ENCODE measurements at regions not wholly inside any gene's neighbourhood (a gene's known extent, or its start where the extent isn't known, plus 50 kb on each side); places are given as distances from the start of the nearest gene placed in this dataset.
"Not testable (repeated sequence)": the region's sequence is repeated elsewhere in the genome, so short reads cannot be mapped to it uniquely, and the experiment has no call there.

GRCh38 chr16:73107371-73107770 is 59.4 kb upstream of the ZFHX3 start:
- Histone ChIP-seq H3K4me2 (ENCODE audit: low read length, poor library complexity, severe bottlenecking) (no peak overlapping the region), H3K23ac (ENCODE audit: low read length in 2 of 2) (no peak overlapping the region), H3K4me1 (ENCODE audit: control insufficient read depth, insufficient read depth, low read depth, low read length) (no peaks in the 10 kb centered on the region), H3K27me3 (ENCODE audit: control insufficient read depth in 1 of 2, insufficient read depth in 1 of 2, low read length in 2 of 2) (peaks cover 0 to 3% of the 10 kb centered on the region in 2 experiments), H3K36me3 (ENCODE audit: control insufficient read depth in 1 of 2, insufficient read depth in 2 of 2, low read depth in 1 of 2, low read length in 2 of 2) (no peaks in the 10 kb centered on the region), H3K9ac (ENCODE audit: low read length) (no peak overlapping the region), H2BK120ac (ENCODE audit: low read depth, low read length) (no peak overlapping the region), H3K27ac (ENCODE audit: low read length, poor library complexity, severe bottlenecking) (no peak overlapping the region), H3K4ac (ENCODE audit: low read depth in 1 of 2, low read length in 2 of 2) (no peak overlapping the region), H4K8ac (ENCODE audit: low read length) (no peak overlapping the region), H3K4me3 (ENCODE audit: insufficient read depth in 1 of 2, low read depth in 1 of 2, low read length in 2 of 2) (no peak overlapping the region), H4K91ac (ENCODE audit: low read length) (no peak overlapping the region), H3K9me3 (ENCODE audit: control insufficient read depth, low read length) (no peaks in the 10 kb centered on the region), H3K79me1 (replicated peaks; ENCODE audit: low read length, poor library complexity, severe bottlenecking) (no peaks in the 10 kb centered on the region), H3K18ac (ENCODE audit: low read depth in 1 of 2, low read length in 2 of 2) (no peak overlapping the region), H2AK5ac (ENCODE audit: low read length, severe bottlenecking) (no peak overlapping the region), H2BK5ac (ENCODE audit: low read depth, low read length, poor library complexity, severe bottlenecking) (no peak overlapping the region), H2AFZ (ENCODE audit: low read depth, low read length) (no peak overlapping the region), H2BK15ac (ENCODE audit: low read depth, poor library complexity, severe bottlenecking) (no peak overlapping the region), H2BK12ac (ENCODE audit: low read length in 2 of 2) (no peak overlapping the region), H3K14ac (ENCODE audit: low read length in 2 of 2) (no peak overlapping the region)
- WGBS: 96% methylated on average over 4 of the region's 4 CpGs
- DNase-seq: no peak

- WGBS: 73% methylated on average over 4 of the region's 6 CpGs
Measured at GRCh38 chr16:73106329-73107034, 58.6 kb upstream of the ZFHX3 start.

GRCh38 chr16:73101568-73101967 is 53.6 kb upstream of the ZFHX3 start:
- no peak overlapping the region for H3K18ac ChIP-seq (ENCODE audit: low read depth in 1 of 2, low read length in 2 of 2)
- H3K79me1 ChIP-seq (replicated peaks; ENCODE audit: low read length, poor library complexity, severe bottlenecking): no peaks in the 10 kb centered on the region
- H3K27me3 ChIP-seq (ENCODE audit: control insufficient read depth in 1 of 2, insufficient read depth in 1 of 2, low read length in 2 of 2): no peaks in the 10 kb centered on the region
- no peak overlapping the region for H3K4me3 ChIP-seq (ENCODE audit: insufficient read depth in 1 of 2, low read depth in 1 of 2, low read length in 2 of 2)
- H2AK5ac ChIP-seq (ENCODE audit: low read length, severe bottlenecking): no peak overlapping the region
- no peak overlapping the region for H2AFZ ChIP-seq (ENCODE audit: low read depth, low read length)
- H2BK12ac ChIP-seq (ENCODE audit: low read length in 2 of 2): no peak overlapping the region
- H2BK15ac ChIP-seq (ENCODE audit: low read depth, poor library complexity, severe bottlenecking): no peak overlapping the region
- H3K9ac ChIP-seq (ENCODE audit: low read length): no peak overlapping the region
- H3K4ac ChIP-seq (ENCODE audit: low read depth in 1 of 2, low read length in 2 of 2): no peak overlapping the region
- H3K14ac ChIP-seq (ENCODE audit: low read length in 2 of 2): no peak overlapping the region
- H3K4me2 ChIP-seq (ENCODE audit: low read length, poor library complexity, severe bottlenecking): no peak overlapping the region
- H4K91ac ChIP-seq (ENCODE audit: low read length): no peak overlapping the region
- no peaks in the 10 kb centered on the region for H3K4me1 ChIP-seq (ENCODE audit: control insufficient read depth, insufficient read depth, low read depth, low read length)
- H3K27ac ChIP-seq (ENCODE audit: low read length, poor library complexity, severe bottlenecking): no peak overlapping the region
- DNase-seq: no peak
- H4K8ac ChIP-seq (ENCODE audit: low read length): no peak overlapping the region
- H3K9me3 ChIP-seq (ENCODE audit: control insufficient read depth, low read length): no peaks in the 10 kb centered on the region
- H3K36me3 ChIP-seq (ENCODE audit: control insufficient read depth in 1 of 2, insufficient read depth in 2 of 2, low read depth in 1 of 2, low read length in 2 of 2): no peaks in the 10 kb centered on the region
- no peak overlapping the region for H3K23ac ChIP-seq (ENCODE audit: low read length in 2 of 2)
- H2BK120ac ChIP-seq (ENCODE audit: low read depth, low read length): no peak overlapping the region
- WGBS: 87% methylated on average over 5 of the region's 5 CpGs
- no peak overlapping the region for H2BK5ac ChIP-seq (ENCODE audit: low read depth, low read length, poor library complexity, severe bottlenecking)

More at GRCh38 chr16:73106329-73107034, 58.6 kb upstream of the ZFHX3 start:
- Histone ChIP-seq H3K4ac (ENCODE audit: low read depth in 1 of 2, low read length in 2 of 2) (no peak overlapping the region), H4K91ac (ENCODE audit: low read length) (no peak overlapping the region), H2BK12ac (ENCODE audit: low read length in 2 of 2) (no peak overlapping the region), H2AK5ac (ENCODE audit: low read length, severe bottlenecking) (no peak overlapping the region), H3K18ac (ENCODE audit: low read depth in 1 of 2, low read length in 2 of 2) (no peak overlapping the region), H3K27ac (ENCODE audit: low read length, poor library complexity, severe bottlenecking) (no peak overlapping the region), H4K8ac (ENCODE audit: low read length) (no peak overlapping the region), H3K27me3 (ENCODE audit: control insufficient read depth in 1 of 2, insufficient read depth in 1 of 2, low read length in 2 of 2) (peaks cover 0 to under 1% of the 10 kb centered on the region in 2 experiments), H3K23ac (ENCODE audit: low read length in 2 of 2) (no peak overlapping the region), H2AFZ (ENCODE audit: low read depth, low read length) (no peak overlapping the region), H3K36me3 (ENCODE audit: control insufficient read depth in 1 of 2, insufficient read depth in 2 of 2, low read depth in 1 of 2, low read length in 2 of 2) (no peaks in the 10 kb centered on the region), H3K14ac (ENCODE audit: low read length in 2 of 2) (no peak overlapping the region), H2BK5ac (ENCODE audit: low read depth, low read length, poor library complexity, severe bottlenecking) (no peak overlapping the region), H2BK15ac (ENCODE audit: low read depth, poor library complexity, severe bottlenecking) (no peak overlapping the region), H3K4me2 (ENCODE audit: low read length, poor library complexity, severe bottlenecking) (no peak overlapping the region), H3K4me1 (ENCODE audit: control insufficient read depth, insufficient read depth, low read depth, low read length) (no peaks in the 10 kb centered on the region), H3K9ac (ENCODE audit: low read length) (no peak overlapping the region), H3K9me3 (ENCODE audit: control insufficient read depth, low read length) (no peaks in the 10 kb centered on the region), H2BK120ac (ENCODE audit: low read depth, low read length) (no peak overlapping the region), H3K79me1 (replicated peaks; ENCODE audit: low read length, poor library complexity, severe bottlenecking) (no peaks in the 10 kb centered on the region), H3K4me3 (ENCODE audit: insufficient read depth in 1 of 2, low read depth in 1 of 2, low read length in 2 of 2) (no peak overlapping the region)
- no peak for DNase-seq

GRCh38 chr16:73099601-73100000 is 51.7 kb upstream of the ZFHX3 start:
- H4K8ac ChIP-seq (ENCODE audit: low read length); DNase-seq; H3K4me3 ChIP-seq (ENCODE audit: insufficient read depth in 1 of 2, low read depth in 1 of 2, low read length in 2 of 2); H2BK5ac ChIP-seq (ENCODE audit: low read depth, low read length, poor library complexity, severe bottlenecking); H2AK5ac ChIP-seq (ENCODE audit: low read length, severe bottlenecking); H2BK120ac ChIP-seq (ENCODE audit: low read depth, low read length); H3K36me3 ChIP-seq (ENCODE audit: control insufficient read depth in 1 of 2, insufficient read depth in 2 of 2, low read depth in 1 of 2, low read length in 2 of 2); H3K4me1 ChIP-seq (ENCODE audit: control insufficient read depth, insufficient read depth, low read depth, low read length); H3K9ac ChIP-seq (ENCODE audit: low read length); H4K91ac ChIP-seq (ENCODE audit: low read length); H3K27ac ChIP-seq (ENCODE audit: low read length, poor library complexity, severe bottlenecking); H3K23ac ChIP-seq (ENCODE audit: low read length in 2 of 2); H3K14ac ChIP-seq (ENCODE audit: low read length in 2 of 2); H3K4me2 ChIP-seq (ENCODE audit: low read length, poor library complexity, severe bottlenecking); H2AFZ ChIP-seq (ENCODE audit: low read depth, low read length); H3K79me1 ChIP-seq (replicated peaks; ENCODE audit: low read length, poor library complexity, severe bottlenecking); H3K4ac ChIP-seq (ENCODE audit: low read depth in 1 of 2, low read length in 2 of 2); H3K18ac ChIP-seq (ENCODE audit: low read depth in 1 of 2, low read length in 2 of 2); H2BK12ac ChIP-seq (ENCODE audit: low read length in 2 of 2); H2BK15ac ChIP-seq (ENCODE audit: low read depth, poor library complexity, severe bottlenecking); H3K9me3 ChIP-seq (ENCODE audit: control insufficient read depth, low read length): not testable (repeated sequence)
- H3K27me3 ChIP-seq (ENCODE audit: control insufficient read depth in 1 of 2, insufficient read depth in 1 of 2, low read length in 2 of 2): peaks cover 0 to 11% of the 10 kb centered on the region in 2 experiments
- whole genome bisulfite sequencing: 89% methylated on average over 5 of the region's 5 CpGs

Measured in mesenchymal stem cell (in vitro differentiated cells and primary cell).